ENCODE measurements at regions not wholly inside any gene's neighbourhood (a gene's known extent, or its start where the extent isn't known, plus 50 kb on each side); places are given as distances from the start of the nearest gene placed in this dataset.

DNA sequence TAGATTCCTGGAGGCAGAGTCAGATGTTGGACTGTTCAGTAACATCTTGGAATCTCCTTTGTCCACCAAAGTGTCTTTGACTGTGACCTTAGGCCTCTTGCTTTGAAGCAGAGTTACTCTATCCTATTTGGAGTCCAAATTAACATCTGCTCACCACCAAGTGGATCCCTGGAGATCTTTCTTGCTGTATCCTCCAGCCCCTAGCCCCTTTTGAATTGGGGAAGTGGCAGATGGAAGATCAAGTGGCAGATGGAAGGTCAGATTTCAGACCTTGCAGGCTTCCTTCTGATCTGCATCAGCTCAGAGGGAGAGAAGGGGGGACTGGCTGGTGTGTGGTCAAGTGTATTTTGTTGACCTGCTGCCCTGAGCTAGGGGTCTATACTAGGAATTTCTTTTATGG is 125.0 kb upstream of the ROPN1 start:
- intact Hi-C loops (cut with DNase I; ENCODE audit: low total_unique reads), result no loop called here
- Histone ChIP-seq H3K4me3 (no peak overlapping the region), H3K36me3 (no peaks in the 10 kb centered on the region), H3K27me3 (no peaks in the 10 kb centered on the region), H3K27ac (no peak overlapping the region), H3K9me3 (no peaks in the 10 kb centered on the region), H3K4me1 (peaks cover 0 to 18% (median 8%) of the 10 kb centered on the region in 4 donors)
- DNase-seq, result no peak
- TF ChIP-seq POLR2AphosphoS5 (IDR thresholded peaks at IDR 0.05) (no peak), POLR2A (IDR thresholded peaks at IDR 0.05) (no peak), EP300 (IDR thresholded peaks at IDR 0.05) (no peak)
- TF ChIP-seq, protein P1, sequence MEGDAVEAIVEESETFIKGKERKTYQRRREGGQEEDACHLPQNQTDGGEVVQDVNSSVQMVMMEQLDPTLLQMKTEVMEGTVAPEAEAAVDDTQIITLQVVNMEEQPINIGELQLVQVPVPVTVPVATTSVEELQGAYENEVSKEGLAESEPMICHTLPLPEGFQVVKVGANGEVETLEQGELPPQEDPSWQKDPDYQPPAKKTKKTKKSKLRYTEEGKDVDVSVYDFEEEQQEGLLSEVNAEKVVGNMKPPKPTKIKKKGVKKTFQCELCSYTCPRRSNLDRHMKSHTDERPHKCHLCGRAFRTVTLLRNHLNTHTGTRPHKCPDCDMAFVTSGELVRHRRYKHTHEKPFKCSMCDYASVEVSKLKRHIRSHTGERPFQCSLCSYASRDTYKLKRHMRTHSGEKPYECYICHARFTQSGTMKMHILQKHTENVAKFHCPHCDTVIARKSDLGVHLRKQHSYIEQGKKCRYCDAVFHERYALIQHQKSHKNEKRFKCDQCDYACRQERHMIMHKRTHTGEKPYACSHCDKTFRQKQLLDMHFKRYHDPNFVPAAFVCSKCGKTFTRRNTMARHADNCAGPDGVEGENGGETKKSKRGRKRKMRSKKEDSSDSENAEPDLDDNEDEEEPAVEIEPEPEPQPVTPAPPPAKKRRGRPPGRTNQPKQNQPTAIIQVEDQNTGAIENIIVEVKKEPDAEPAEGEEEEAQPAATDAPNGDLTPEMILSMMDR (IDR thresholded peaks at IDR 0.05), result no peak

DNA sequence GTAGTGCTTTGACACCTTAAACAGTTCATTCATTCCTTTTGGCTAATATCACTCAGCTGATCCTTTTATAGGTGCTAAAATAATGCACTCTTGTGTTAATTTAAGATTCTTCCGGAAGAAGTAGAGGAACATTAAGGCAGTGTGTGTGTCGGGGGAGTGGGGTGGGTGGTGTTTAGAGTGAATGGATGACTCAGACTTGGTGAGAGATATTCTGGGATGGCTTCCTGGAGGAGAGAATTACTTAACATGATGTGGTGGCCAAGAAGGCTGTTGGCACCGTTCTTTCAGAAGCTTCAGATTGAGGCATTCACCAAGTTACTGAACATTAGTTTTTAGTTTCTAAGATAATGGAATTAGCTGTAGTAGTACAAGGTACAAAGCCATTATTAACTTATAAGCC is 125.6 kb upstream of the ROPN1 start:
- peaks cover 0 to 17% (median 8%) of the 10 kb centered on the region in 4 donors for H3K4me1 ChIP-seq
- no peak overlapping the region for H3K4me3 ChIP-seq
- H3K36me3 ChIP-seq, result no peaks in the 10 kb centered on the region
- intact Hi-C loops (cut with DNase I; ENCODE audit: low total_unique reads), result no loop called here
- H3K27ac ChIP-seq, result no peak overlapping the region
- TF ChIP-seq, protein P1 (IDR thresholded peaks at IDR 0.05), result no peak
- TF ChIP-seq POLR2AphosphoS5 (IDR thresholded peaks at IDR 0.05) (peak in 1 of 3 donors; percentile 44), EP300 (IDR thresholded peaks at IDR 0.05) (no peak), POLR2A (IDR thresholded peaks at IDR 0.05) (no peak)
- WGBS, 5 donors, result 59 to 80% (median 68%) methylated on average over 3 of the region's 3 CpGs
- DNase-seq, result no peak
- H3K27me3 ChIP-seq, result no peaks in the 10 kb centered on the region
- H3K9me3 ChIP-seq, result no peaks in the 10 kb centered on the region

DNA sequence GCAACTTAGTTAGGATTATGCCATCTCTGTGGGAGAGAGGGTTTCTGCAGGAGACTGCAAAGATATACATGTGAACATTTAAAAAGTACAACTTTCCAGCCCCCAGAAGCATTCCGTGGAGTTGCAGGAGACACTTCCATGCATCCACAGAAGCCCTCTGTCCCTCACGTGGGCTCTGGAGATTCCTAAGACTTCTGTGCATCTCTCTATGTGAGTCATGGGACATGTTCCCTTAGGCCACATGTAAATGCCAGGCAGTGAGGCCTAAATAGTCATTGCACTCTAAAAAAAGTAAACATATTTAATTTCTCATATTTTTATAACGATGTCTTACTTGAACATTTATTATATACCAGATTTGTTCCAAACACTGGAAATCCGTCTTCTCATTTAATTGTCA is 126.5 kb upstream of the ROPN1 start:
- Histone ChIP-seq H3K4me1 (peaks cover 0 to 16% (median 5%) of the 10 kb centered on the region in 4 donors), H3K27me3 (no peaks in the 10 kb centered on the region), H3K9me3 (no peaks in the 10 kb centered on the region), H3K27ac (no peak overlapping the region), H3K36me3 (no peaks in the 10 kb centered on the region), H3K4me3 (no peak overlapping the region)
- no peak for DNase-seq
- no peak for TF ChIP-seq EP300 (IDR thresholded peaks at IDR 0.05)
- TF ChIP-seq, protein P1 (IDR thresholded peaks at IDR 0.05), result no peak
- TF ChIP-seq POLR2AphosphoS5 (IDR thresholded peaks at IDR 0.05), result no peak
- no peak for TF ChIP-seq POLR2A (IDR thresholded peaks at IDR 0.05)
- WGBS, 5 donors, result 80 to 89% (median 85%) methylated on average over 4 of the region's 4 CpGs
- intact Hi-C loops (cut with DNase I; ENCODE audit: low total_unique reads), result no loop called here

DNA sequence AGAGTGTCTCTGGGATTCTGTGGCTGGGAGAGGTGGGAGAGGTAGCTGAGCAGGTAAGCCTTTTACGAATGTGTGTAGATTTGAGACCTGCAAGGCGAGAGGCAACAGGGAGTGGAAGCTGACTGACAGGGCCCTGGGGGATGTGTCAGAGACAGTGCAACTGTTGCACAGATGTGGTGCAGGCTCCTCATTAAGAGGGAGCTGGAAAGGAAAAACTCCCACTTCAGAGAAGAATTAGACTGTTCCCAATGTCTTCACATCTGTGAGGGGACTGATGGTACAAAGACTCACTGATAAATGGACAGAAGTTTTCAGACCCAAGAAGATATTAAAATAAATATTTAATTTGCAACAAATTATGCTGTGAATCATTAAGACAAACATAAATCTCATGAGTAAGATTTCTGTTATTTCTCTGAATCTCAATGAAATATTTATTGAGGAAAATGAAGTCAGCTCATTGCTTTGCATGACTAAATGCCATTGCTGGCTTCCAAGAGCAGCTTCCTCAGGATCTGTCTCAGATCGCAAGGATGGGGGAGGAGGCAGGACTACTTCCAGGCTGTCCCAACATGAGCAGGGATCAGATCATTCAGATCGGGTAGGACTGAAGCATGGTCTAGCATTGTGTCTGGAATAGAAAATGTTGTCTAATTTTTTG is 127.3 kb upstream of the ROPN1 start:
- Histone ChIP-seq H3K27ac (no peak overlapping the region), H3K27me3 (no peaks in the 10 kb centered on the region), H3K4me1 (peaks cover 0 to 16% (median 5%) of the 10 kb centered on the region in 4 donors), H3K9me3 (no peaks in the 10 kb centered on the region), H3K4me3 (no peak overlapping the region), H3K36me3 (no peaks in the 10 kb centered on the region)
- DNase-seq, result peak in 1 of 2 donors; percentile 27
- intact Hi-C loops (cut with DNase I; ENCODE audit: low total_unique reads), result no loop called here
- 69 to 80% (median 74%) methylated on average over 4 of the region's 4 CpGs for WGBS, 5 donors
- peak in 1 of 3 donors; percentile 67 for TF ChIP-seq POLR2AphosphoS5 (IDR thresholded peaks at IDR 0.05)
- TF ChIP-seq, protein P1 (IDR thresholded peaks at IDR 0.05), result no peak

Data from stomach (tissue), 8 donors.